Neuronal stem cell (in vitro differentiated cells): ENCODE measurements at regions not wholly inside any gene's neighbourhood (a gene's known extent, or its start where the extent isn't known, plus 50 kb on each side); places are given as distances from the start of the nearest gene placed in this dataset.

Source experiments
- DNase-seq: peaks from one replicate; pipeline ENCODE4 v3.0.0-alpha.2; 2013; ENCODE audit warnings: low spot score
- H2AFZ ChIP-seq: one replicate; pipeline ENCODE4 v1.6.1; 2013; ENCODE audit warnings: mild to moderate bottlenecking, low read length, inconsistent platforms
- H2AK5ac ChIP-seq: 2 replicates; pipeline ENCODE4 v1.6.1; 2013; ENCODE audit warnings: low read depth, mild to moderate bottlenecking, inconsistent platforms, low read length, moderate library complexity, mixed read lengths
- H2BK120ac ChIP-seq: 2 replicates; pipeline ENCODE4 v1.6.1; 2013; ENCODE audit warnings: low read depth, mild to moderate bottlenecking, inconsistent platforms, low read length, moderate library complexity, mixed read lengths
- H2BK12ac ChIP-seq: one replicate; pipeline ENCODE4 v1.6.1; 2013; ENCODE audit warnings: low read length, inconsistent platforms
- H2BK15ac ChIP-seq: 2 replicates; pipeline ENCODE4 v1.6.1; 2013; ENCODE audit warnings: mild to moderate bottlenecking, low read length, inconsistent platforms, mixed read lengths
- H2BK5ac ChIP-seq: one replicate; pipeline ENCODE4 v1.6.1; 2013; ENCODE audit warnings: inconsistent platforms, mild to moderate bottlenecking, low read length, moderate library complexity
- H3K14ac ChIP-seq: one replicate; pipeline ENCODE4 v1.6.1; 2013; ENCODE audit warnings: low read length, inconsistent platforms
- H3K18ac ChIP-seq: 2 replicates; pipeline ENCODE4 v1.6.1; 2013; ENCODE audit warnings: low read length, inconsistent platforms
- H3K23ac ChIP-seq: 2 replicates; pipeline ENCODE4 v1.6.1; 2013; ENCODE audit warnings: low read depth, mild to moderate bottlenecking, mixed read lengths, low read length, inconsistent platforms; ENCODE audit not compliant: poor library complexity
- H3K27ac ChIP-seq: replicated peaks from 3 replicates; pipeline ENCODE4 v1.5.1; 2013; ENCODE audit warnings: low read length, inconsistent platforms
- H3K27me3 ChIP-seq, 3 experiments: 2 replicates each; pipeline ENCODE4 v1.6.1; 2013; ENCODE audit warnings: low read length in 3 of 3, mild to moderate bottlenecking in 2 of 3, inconsistent platforms in 1 of 3, low read depth in 1 of 3, mixed read lengths in 1 of 3, moderate library complexity in 1 of 3; ENCODE audit not compliant: control insufficient read depth in 3 of 3, insufficient read depth in 3 of 3
- H3K36me3 ChIP-seq, 2 donors: replicated peaks in 1 of 2; 2 replicates each; pipeline ENCODE4 v1.6.1; 2013; ENCODE audit warnings: low read length in 2 of 2; ENCODE audit not compliant: control insufficient read depth in 2 of 2, insufficient read depth in 2 of 2
- H3K4ac ChIP-seq: 2 replicates; pipeline ENCODE4 v1.6.1; 2013; ENCODE audit warnings: inconsistent platforms, mild to moderate bottlenecking, low read length, moderate library complexity
- H3K4me1 ChIP-seq, 2 donors: 1 replicate in 1 of 2; 2 replicates in 1 of 2; pipeline ENCODE4 v1.6.1; 2013; ENCODE audit warnings: low read length in 2 of 2, low read depth in 1 of 2; ENCODE audit not compliant: control insufficient read depth in 2 of 2, insufficient read depth in 1 of 2
- H3K4me2 ChIP-seq: one replicate; pipeline ENCODE4 v1.6.1; 2013; ENCODE audit warnings: mild to moderate bottlenecking, low read length, inconsistent platforms; ENCODE audit not compliant: insufficient read depth, poor library complexity, severe bottlenecking
- H3K4me3 ChIP-seq, 2 donors: 2 replicates each; pipeline ENCODE4 v1.5.1; 2013; ENCODE audit warnings: low read length in 2 of 2, mild to moderate bottlenecking in 2 of 2, inconsistent platforms in 1 of 2, moderate library complexity in 1 of 2
- H3K79me1 ChIP-seq: one replicate; pipeline ENCODE4 v1.6.1; 2013; ENCODE audit warnings: low read depth, mild to moderate bottlenecking, inconsistent platforms, low read length, moderate library complexity
- H3K9ac ChIP-seq: one replicate; pipeline ENCODE4 v1.6.1; 2013; ENCODE audit warnings: mild to moderate bottlenecking, low read depth, low read length, inconsistent platforms; ENCODE audit not compliant: poor library complexity
- H3K9me3 ChIP-seq, 2 donors: replicated peaks in 1 of 2; 2 replicates each; pipeline versions ENCODE3 to v1.6.1; 2013; ENCODE audit warnings: low read length in 2 of 2, mild to moderate bottlenecking in 2 of 2, inconsistent platforms in 1 of 2, low read depth in 1 of 2, mixed read lengths in 1 of 2, moderate library complexity in 1 of 2; ENCODE audit not compliant: control insufficient read depth in 2 of 2, insufficient read depth in 1 of 2
- H4K8ac ChIP-seq: one replicate; pipeline ENCODE4 v1.6.1; 2013; ENCODE audit warnings: low read depth, mild to moderate bottlenecking, inconsistent platforms, low read length, moderate library complexity
- H4K91ac ChIP-seq: one replicate; pipeline ENCODE4 v1.6.1; 2013; ENCODE audit warnings: low read length, low read depth, mild to moderate bottlenecking, inconsistent platforms; ENCODE audit not compliant: poor library complexity
- WGBS, 2 donors: extraction: QIAGEN DNeasy Blood & Tissue Kit; methylation state at CpG; one replicate each; pipeline ENCODE4 v1.1.7; 2013; ENCODE audit warnings: missing lambda C conversion rate in 2 of 2, mixed read lengths in 1 of 2; ENCODE audit not compliant: insufficient read length in 2 of 2, insufficient replicate concordance in 1 of 2; ENCODE audit errors: extremely low coverage in 2 of 2; 5-methylcytosine and 5-hydroxymethylcytosine counted together

GRCh38 chr17:72460711-72461110 is 339.9 kb downstream of the SOX9 start:
- Histone ChIP-seq H3K4me3 (no peak overlapping the region), H2BK5ac (no peak overlapping the region), H3K27ac (no peak overlapping the region), H3K9me3 (peaks cover 2 to 4% of the 10 kb centered on the region in 2 donors), H4K8ac (no peak overlapping the region), H2BK15ac (no peak overlapping the region), H3K27me3 (no peaks in the 10 kb centered on the region), H2AFZ (no peak overlapping the region), H2AK5ac (no peak overlapping the region), H3K36me3 (no peaks in the 10 kb centered on the region), H3K23ac (no peak overlapping the region), H3K18ac (no peak overlapping the region), H2BK120ac (no peak overlapping the region), H3K14ac (no peak overlapping the region), H3K4me1 (peaks cover 0 to 10% of the 10 kb centered on the region in 2 donors), H3K4me2 (no peak overlapping the region), H3K79me1 (no peaks in the 10 kb centered on the region), H2BK12ac (no peak overlapping the region), H3K9ac (no peak overlapping the region), H3K4ac (no peak overlapping the region), H4K91ac (no peak overlapping the region)
- DNase-seq: no peak

- Histone ChIP-seq H3K4ac (no peak overlapping the region), H4K8ac (no peak overlapping the region), H2BK15ac (no peak overlapping the region), H3K18ac (no peak overlapping the region), H3K4me2 (no peak overlapping the region), H3K27ac (no peak overlapping the region), H3K9ac (no peak overlapping the region), H3K4me3 (no peak overlapping the region), H3K4me1 (peaks cover 0 to 12% of the 10 kb centered on the region in 2 donors), H3K9me3 (peaks cover 2 to 4% of the 10 kb centered on the region in 2 donors), H2BK120ac (no peak overlapping the region), H3K27me3 (no peaks in the 10 kb centered on the region), H2BK5ac (no peak overlapping the region), H4K91ac (peak overlapping the region; percentile 22), H2AFZ (no peak overlapping the region), H3K36me3 (no peaks in the 10 kb centered on the region), H2BK12ac (no peak overlapping the region), H2AK5ac (no peak overlapping the region), H3K23ac (no peak overlapping the region), H3K79me1 (no peaks in the 10 kb centered on the region), H3K14ac (no peak overlapping the region)
- no peak for DNase-seq
- no CpG with 5 or more reads among the region's 5 CpGs for WGBS, 2 donors
These were observed 340.9 kb downstream of the SOX9 start for GRCh38 chr17:72461757-72462156.

- Histone ChIP-seq H2BK5ac (no peak overlapping the region), H2BK12ac (no peak overlapping the region), H3K79me1 (no peaks in the 10 kb centered on the region), H3K4me2 (no peak overlapping the region), H3K4me1 (peaks cover 0 to 12% of the 10 kb centered on the region in 2 donors), H3K4ac (no peak overlapping the region), H3K4me3 (no peak overlapping the region), H3K23ac (no peak overlapping the region), H2AK5ac (no peak overlapping the region), H3K36me3 (no peaks in the 10 kb centered on the region), H3K27ac (no peak overlapping the region), H4K91ac (no peak overlapping the region), H3K18ac (no peak overlapping the region), H3K9ac (no peak overlapping the region), H4K8ac (no peak overlapping the region), H3K14ac (no peak overlapping the region), H3K27me3 (no peaks in the 10 kb centered on the region), H2BK120ac (no peak overlapping the region), H2AFZ (no peak overlapping the region), H2BK15ac (no peak overlapping the region), H3K9me3 (peaks cover 2 to 4% of the 10 kb centered on the region in 2 donors)
- no peak for DNase-seq
- no CpG with 5 or more reads among the region's 1 CpG for WGBS, 2 donors
These were observed 341.6 kb downstream of the SOX9 start for GRCh38 chr17:72462407-72462806.

GRCh38 chr17:72462814-72463213 is 342.0 kb downstream of the SOX9 start:
- H2AFZ ChIP-seq: no peak overlapping the region
- H3K9ac ChIP-seq: no peak overlapping the region
- no peak for DNase-seq
- no CpG with 5 or more reads among the region's 4 CpGs for WGBS, 2 donors
- H3K9me3 ChIP-seq: peaks cover 2 to 4% of the 10 kb centered on the region in 2 donors
- no peak overlapping the region for H3K27ac ChIP-seq
- H3K18ac ChIP-seq: no peak overlapping the region
- H3K14ac ChIP-seq: no peak overlapping the region
- H2BK12ac ChIP-seq: no peak overlapping the region
- H2BK5ac ChIP-seq: no peak overlapping the region
- H3K27me3 ChIP-seq: no peaks in the 10 kb centered on the region
- no peak overlapping the region for H3K4ac ChIP-seq
- H3K4me3 ChIP-seq: no peak overlapping the region
- H2BK120ac ChIP-seq: no peak overlapping the region
- H2BK15ac ChIP-seq: no peak overlapping the region
- no peak overlapping the region for H3K23ac ChIP-seq
- H3K79me1 ChIP-seq: no peaks in the 10 kb centered on the region
- H3K36me3 ChIP-seq: no peaks in the 10 kb centered on the region
- H4K91ac ChIP-seq: no peak overlapping the region
- H4K8ac ChIP-seq: no peak overlapping the region
- H2AK5ac ChIP-seq: no peak overlapping the region
- peaks cover 0 to 16% of the 10 kb centered on the region in 2 donors for H3K4me1 ChIP-seq
- H3K4me2 ChIP-seq: no peak overlapping the region
